HG03439 (cell line): ENCODE measurements at regions not wholly inside any gene's neighbourhood (a gene's known extent, or its start where the extent isn't known, plus 50 kb on each side); places are given as distances from the start of the nearest gene placed in this dataset.

ENCODE experiments used
- ATAC-seq: cut with Tn5 transposase; IDR thresholded peaks from one replicate; pipeline ENCODE4 v1.9.1; 2021; ENCODE audit warnings: mild to moderate bottlenecking, moderate library complexity; ENCODE audit not compliant: unreplicated experiment

GRCh38 chr3:44048196-44048924 is 193.3 kb upstream of the TOPAZ1 start:
- ATAC-seq = no peak

GRCh38 chr3:44048949-44049348 is 192.7 kb upstream of the TOPAZ1 start:
- ATAC-seq = no peak

- ATAC-seq = no peak
Measured at GRCh38 chr3:44050101-44050500, 191.6 kb upstream of the TOPAZ1 start.

GRCh38 chr3:44050867-44051266 is 190.8 kb upstream of the TOPAZ1 start:
- ATAC-seq = no peak

GRCh38 chr3:44055951-44056350 is 185.7 kb upstream of the TOPAZ1 start:
- ATAC-seq = no peak

GRCh38 chr3:44056446-44057240 is 185.0 kb upstream of the TOPAZ1 start:
- ATAC-seq = no peak

GRCh38 chr3:44058022-44058867 is 183.4 kb upstream of the TOPAZ1 start:
- ATAC-seq = peak; percentile 81

GRCh38 chr3:44058868-44059203 is 182.8 kb upstream of the TOPAZ1 start:
- no peak for ATAC-seq

- no peak for ATAC-seq
Measured at GRCh38 chr3:44060164-44060563, 181.5 kb upstream of the TOPAZ1 start.

GRCh38 chr3:44061268-44061667 is 180.4 kb upstream of the TOPAZ1 start:
- no peak for ATAC-seq

- no peak for ATAC-seq
Measured at GRCh38 chr3:44061961-44062360, 179.7 kb upstream of the TOPAZ1 start.

- ATAC-seq = no peak
Measured at GRCh38 chr3:44065311-44066094, 176.2 kb upstream of the TOPAZ1 start.

- no peak for ATAC-seq
Measured at GRCh38 chr3:44066806-44067205, 174.9 kb upstream of the TOPAZ1 start.

GRCh38 chr3:44067431-44067830 is 174.3 kb upstream of the TOPAZ1 start:
- ATAC-seq = no peak

GRCh38 chr3:44068753-44069152 is 172.9 kb upstream of the TOPAZ1 start:
- ATAC-seq = no peak

GRCh38 chr3:44069276-44069675 is 172.4 kb upstream of the TOPAZ1 start:
- ATAC-seq = no peak

- ATAC-seq = no peak
Measured at GRCh38 chr3:44070841-44071546, 170.7 kb upstream of the TOPAZ1 start.

GRCh38 chr3:44072601-44073540 is 168.8 kb upstream of the TOPAZ1 start:
- ATAC-seq = no peak

- no peak for ATAC-seq
Measured at GRCh38 chr3:44074181-44074580, 167.5 kb upstream of the TOPAZ1 start.
